ENCODE measurements at regions not wholly inside any gene's neighbourhood (a gene's known extent, or its start where the extent isn't known, plus 50 kb on each side); places are given as distances from the start of the nearest gene placed in this dataset.
"Not testable (repeated sequence)": the region's sequence is repeated elsewhere in the genome, so short reads cannot be mapped to it uniquely, and the experiment has no call there.

GRCh38 chr6:68226460-68226859 is 408.6 kb upstream of the ADGRB3 start:
- Mint-ChIP-seq H3K36me3 (ENCODE audit: low read depth) (no peaks in the 10 kb centered on the region), H3K4me1 (no peaks in the 10 kb centered on the region), H3K27me3 (no peaks in the 10 kb centered on the region), H3K27ac (no peak overlapping the region), H3K9me3 (no peaks in the 10 kb centered on the region), H3K4me3 (no peak overlapping the region)
- ChIA-PET POLR2A (no interaction called here), CTCF (no interaction called here)
- ATAC-seq (ENCODE audit: low read depth) (no peak), DNase-seq (no peak)
- intact Hi-C loops (cut with micrococcal nuclease), result no loop called here
- no peak for TF ChIP-seq CTCF (IDR thresholded peaks at IDR 0.05)

GRCh38 chr6:68225729-68226128 is 409.4 kb upstream of the ADGRB3 start:
- CTCF ChIA-PET, result no interaction called here

GRCh38 chr6:68211242-68211795 is 423.8 kb upstream of the ADGRB3 start:
- no peaks in the 10 kb centered on the region for H3K27me3 Mint-ChIP-seq
- intact Hi-C loops (cut with micrococcal nuclease), result no loop called here
- CTCF ChIA-PET, result no interaction called here
- H3K27ac Mint-ChIP-seq, result no peak overlapping the region
- ATAC-seq (ENCODE audit: low read depth), result no peak
- no peaks in the 10 kb centered on the region for H3K36me3 Mint-ChIP-seq (ENCODE audit: low read depth)
- TF ChIP-seq CTCF (IDR thresholded peaks at IDR 0.05), result no peak
- POLR2A ChIA-PET, result no interaction called here
- DNase-seq, result no peak
- H3K4me1 Mint-ChIP-seq, result no peaks in the 10 kb centered on the region
- no peak overlapping the region for H3K4me3 Mint-ChIP-seq
- peaks cover 25% of the 10 kb centered on the region for H3K9me3 Mint-ChIP-seq

More at GRCh38 chr6:68225729-68226128, 409.4 kb upstream of the ADGRB3 start:
- ATAC-seq (ENCODE audit: low read depth) (no peak), DNase-seq (no peak)
- POLR2A ChIA-PET, result no interaction called here
- TF ChIP-seq CTCF (IDR thresholded peaks at IDR 0.05), result no peak
- Mint-ChIP-seq H3K27me3 (no peaks in the 10 kb centered on the region), H3K4me1 (no peaks in the 10 kb centered on the region), H3K36me3 (ENCODE audit: low read depth) (no peaks in the 10 kb centered on the region), H3K27ac (no peak overlapping the region), H3K9me3 (no peaks in the 10 kb centered on the region), H3K4me3 (no peak overlapping the region)
- intact Hi-C loops (cut with micrococcal nuclease), result no loop called here

GRCh38 chr6:68207612-68208011 is 427.5 kb upstream of the ADGRB3 start:
- peaks cover 12% of the 10 kb centered on the region for H3K9me3 Mint-ChIP-seq
- H3K27me3 Mint-ChIP-seq; DNase-seq; intact Hi-C loops (cut with micrococcal nuclease); H3K4me3 Mint-ChIP-seq; CTCF ChIA-PET; H3K36me3 Mint-ChIP-seq (ENCODE audit: low read depth); H3K4me1 Mint-ChIP-seq; H3K27ac Mint-ChIP-seq; POLR2A ChIA-PET; ATAC-seq (ENCODE audit: low read depth): not testable (repeated sequence)

- ChIA-PET CTCF (no interaction called here), POLR2A (no interaction called here)
- Mint-ChIP-seq H3K4me1 (no peaks in the 10 kb centered on the region), H3K36me3 (ENCODE audit: low read depth) (no peaks in the 10 kb centered on the region), H3K9me3 (peaks cover 6% of the 10 kb centered on the region), H3K27me3 (no peaks in the 10 kb centered on the region), H3K4me3 (no peak overlapping the region), H3K27ac (no peak overlapping the region)
- ATAC-seq (ENCODE audit: low read depth) (no peak), DNase-seq (no peak)
- intact Hi-C loops (cut with micrococcal nuclease), result no loop called here
- no peak for TF ChIP-seq CTCF (IDR thresholded peaks at IDR 0.05)
Measured at GRCh38 chr6:68200929-68201328, 434.2 kb upstream of the ADGRB3 start.

GRCh38 chr6:68197356-68197755 is 437.7 kb upstream of the ADGRB3 start:
- no peak for ATAC-seq (ENCODE audit: low read depth)
- no peaks in the 10 kb centered on the region for H3K27me3 Mint-ChIP-seq
- DNase-seq, result no peak
- no peaks in the 10 kb centered on the region for H3K4me1 Mint-ChIP-seq
- no peaks in the 10 kb centered on the region for H3K36me3 Mint-ChIP-seq (ENCODE audit: low read depth)
- H3K27ac Mint-ChIP-seq, result no peak overlapping the region
- intact Hi-C loops (cut with micrococcal nuclease), result no loop called here
- CTCF ChIA-PET, result no interaction called here
- H3K9me3 Mint-ChIP-seq, result peaks cover 11% of the 10 kb centered on the region
- no peak for TF ChIP-seq CTCF (IDR thresholded peaks at IDR 0.05)
- no peak overlapping the region for H3K4me3 Mint-ChIP-seq
- POLR2A ChIA-PET, result no interaction called here

Data from activated B cell treated with CpG ODN at 0.5 μM for 24 hours (primary cell).